ENCODE measurements at regions not wholly inside any gene's neighbourhood (a gene's known extent, or its start where the extent isn't known, plus 50 kb on each side); places are given as distances from the start of the nearest gene placed in this dataset.

DNA sequence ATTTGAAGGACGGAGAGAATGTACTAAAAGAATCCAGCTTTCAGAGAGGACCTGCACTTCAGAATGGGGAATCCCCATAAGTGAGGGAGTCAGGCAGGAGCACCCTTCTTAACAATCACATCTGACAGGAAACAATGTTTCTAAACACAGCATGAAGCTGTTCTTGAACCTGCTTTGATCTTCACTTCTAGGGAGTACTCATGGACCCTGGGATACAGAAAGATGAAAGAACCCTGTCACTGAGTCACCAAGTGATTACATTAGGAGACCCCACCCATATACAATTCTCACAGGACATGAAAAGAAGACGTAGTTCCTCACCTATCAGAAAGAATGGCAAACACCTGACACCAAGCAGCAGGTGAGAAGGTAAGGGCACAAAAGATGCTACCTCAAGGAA is 296.9 kb upstream of the ZC3H12C start:
- Histone ChIP-seq H3K4me1 (ENCODE audit: low read length) (no peaks in the 10 kb centered on the region), H3K79me2 (ENCODE audit: low read length) (no peaks in the 10 kb centered on the region), H3K27me3 (replicated peaks; ENCODE audit: insufficient read depth, low read length) (no peaks in the 10 kb centered on the region), H3K4me2 (ENCODE audit: low read depth, low read length) (no peak overlapping the region), H2AFZ (ENCODE audit: low read length) (no peak overlapping the region), H3K9me3 (replicated peaks; ENCODE audit: insufficient read depth, low read length) (no peaks in the 10 kb centered on the region), H3K36me3 (replicated peaks; ENCODE audit: insufficient read depth, low read length) (no peaks in the 10 kb centered on the region), H4K20me1 (ENCODE audit: insufficient read depth, low read length) (no peaks in the 10 kb centered on the region), H3K9ac (ENCODE audit: low read length) (no peak overlapping the region), H3F3A (ENCODE audit: insufficient read depth, low read length) (no peaks in the 10 kb centered on the region), H3K9me2 (replicated peaks; ENCODE audit: insufficient read depth, low read length) (no peaks in the 10 kb centered on the region), H3K27ac (ENCODE audit: low read length) (no peak overlapping the region), H3K4me3 (ENCODE audit: low read length) (no peak overlapping the region)
- TF ChIP-seq EZH2phosphoT487 (IDR thresholded peaks at IDR 0.05; ENCODE audit: low read length), result no peak
- no peak for TF ChIP-seq EZH2 (optimal IDR thresholded peaks at IDR 0.05; ENCODE audit: low read depth, low read length)
- no peak for TF ChIP-seq CTCF (IDR thresholded peaks at IDR 0.05; ENCODE audit: low read length)
- no peak for DNase-seq

DNA sequence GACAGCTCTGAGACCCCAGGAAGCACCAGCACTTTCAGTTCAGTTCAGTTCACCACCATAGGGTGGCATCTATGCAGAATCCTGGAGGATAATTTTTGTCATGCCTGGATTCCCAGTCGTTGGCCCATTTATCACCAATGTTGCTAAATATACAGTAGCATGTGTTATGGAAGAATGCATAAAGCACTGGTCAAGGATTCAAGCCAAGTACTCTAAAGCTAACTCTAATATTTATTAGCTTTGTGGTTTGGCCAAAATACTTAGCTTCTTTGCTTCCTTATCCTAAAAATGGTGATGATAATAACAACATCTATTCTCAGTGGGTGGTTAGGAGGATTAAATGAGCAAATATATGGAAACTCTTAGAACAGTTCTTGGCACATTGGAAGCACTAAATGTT is 294.7 kb upstream of the ZC3H12C start:
- Histone ChIP-seq H3K9ac (ENCODE audit: low read length) (no peak overlapping the region), H3K4me3 (ENCODE audit: low read length) (no peak overlapping the region), H3K4me1 (ENCODE audit: low read length) (no peaks in the 10 kb centered on the region), H4K20me1 (ENCODE audit: insufficient read depth, low read length) (no peaks in the 10 kb centered on the region), H3K4me2 (ENCODE audit: low read depth, low read length) (no peak overlapping the region), H3K27me3 (replicated peaks; ENCODE audit: insufficient read depth, low read length) (no peaks in the 10 kb centered on the region), H3F3A (ENCODE audit: insufficient read depth, low read length) (no peaks in the 10 kb centered on the region), H3K79me2 (ENCODE audit: low read length) (no peaks in the 10 kb centered on the region), H3K27ac (ENCODE audit: low read length) (no peak overlapping the region), H3K9me3 (replicated peaks; ENCODE audit: insufficient read depth, low read length) (no peaks in the 10 kb centered on the region), H3K36me3 (replicated peaks; ENCODE audit: insufficient read depth, low read length) (no peaks in the 10 kb centered on the region), H3K9me2 (replicated peaks; ENCODE audit: insufficient read depth, low read length) (no peaks in the 10 kb centered on the region), H2AFZ (ENCODE audit: low read length) (no peak overlapping the region)
- TF ChIP-seq EZH2 (optimal IDR thresholded peaks at IDR 0.05; ENCODE audit: low read depth, low read length) (no peak), CTCF (IDR thresholded peaks at IDR 0.05; ENCODE audit: low read length) (no peak), EZH2phosphoT487 (IDR thresholded peaks at IDR 0.05; ENCODE audit: low read length) (no peak)
- DNase-seq, result no peak

DNA sequence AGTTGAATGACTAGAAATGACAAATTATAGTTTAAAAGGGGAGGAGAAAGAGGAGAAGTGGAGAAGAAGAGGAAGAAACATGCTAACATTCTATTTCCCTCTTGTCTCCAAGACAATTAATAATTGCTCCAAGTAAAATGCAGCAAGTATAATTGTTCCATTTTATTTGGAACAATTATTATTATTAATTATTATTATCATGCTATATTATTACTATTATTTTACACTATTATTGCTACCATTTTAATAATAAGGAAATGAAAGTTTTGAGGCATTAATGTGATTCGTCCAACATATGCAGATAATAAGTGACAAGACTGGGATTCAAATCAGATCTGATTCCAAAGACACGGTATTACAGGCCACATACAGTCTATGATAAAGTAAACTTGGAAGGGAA is 293.6 kb upstream of the ZC3H12C start:
- Histone ChIP-seq H3K9ac (ENCODE audit: low read length) (no peak overlapping the region), H2AFZ (ENCODE audit: low read length) (no peak overlapping the region), H3K4me2 (ENCODE audit: low read depth, low read length) (no peak overlapping the region), H4K20me1 (ENCODE audit: insufficient read depth, low read length) (no peaks in the 10 kb centered on the region), H3K4me1 (ENCODE audit: low read length) (no peaks in the 10 kb centered on the region), H3F3A (ENCODE audit: insufficient read depth, low read length) (no peaks in the 10 kb centered on the region), H3K79me2 (ENCODE audit: low read length) (no peaks in the 10 kb centered on the region), H3K27me3 (replicated peaks; ENCODE audit: insufficient read depth, low read length) (no peaks in the 10 kb centered on the region), H3K27ac (ENCODE audit: low read length) (no peak overlapping the region), H3K36me3 (replicated peaks; ENCODE audit: insufficient read depth, low read length) (no peaks in the 10 kb centered on the region), H3K9me3 (replicated peaks; ENCODE audit: insufficient read depth, low read length) (no peaks in the 10 kb centered on the region), H3K4me3 (ENCODE audit: low read length) (no peak overlapping the region), H3K9me2 (replicated peaks; ENCODE audit: insufficient read depth, low read length) (no peaks in the 10 kb centered on the region)
- DNase-seq, result no peak
- TF ChIP-seq EZH2 (optimal IDR thresholded peaks at IDR 0.05; ENCODE audit: low read depth, low read length), result no peak

DNA sequence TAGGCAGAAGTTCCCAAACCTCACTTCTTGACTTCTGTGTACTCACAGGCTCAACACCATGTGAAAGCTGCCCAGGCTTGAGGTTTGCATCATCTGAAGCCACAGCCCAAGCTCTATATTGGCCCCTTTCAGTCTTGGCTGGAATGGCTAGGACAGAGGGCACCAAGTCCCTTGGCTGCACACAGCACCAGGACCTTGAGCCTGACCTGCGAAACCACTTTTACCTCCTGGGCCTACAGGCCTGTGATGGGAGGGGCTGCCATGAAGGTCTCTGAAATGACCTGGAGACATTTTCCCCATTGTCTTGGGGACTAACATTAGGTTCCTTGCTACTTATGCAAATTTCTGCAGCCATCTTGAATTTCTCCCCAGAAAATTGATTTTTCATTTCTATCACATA is 288.3 kb upstream of the ZC3H12C start:
- no peak overlapping the region for H3K4me2 ChIP-seq (ENCODE audit: low read depth, low read length)
- H3K9me2 ChIP-seq (replicated peaks; ENCODE audit: insufficient read depth, low read length), result no peaks in the 10 kb centered on the region
- no peaks in the 10 kb centered on the region for H3F3A ChIP-seq (ENCODE audit: insufficient read depth, low read length)
- H3K36me3 ChIP-seq (replicated peaks; ENCODE audit: insufficient read depth, low read length), result no peaks in the 10 kb centered on the region
- H3K79me2 ChIP-seq (ENCODE audit: low read length), result no peaks in the 10 kb centered on the region
- H3K9ac ChIP-seq (ENCODE audit: low read length), result no peak overlapping the region
- no peaks in the 10 kb centered on the region for H3K9me3 ChIP-seq (replicated peaks; ENCODE audit: insufficient read depth, low read length)
- no peak for DNase-seq
- no peak overlapping the region for H3K27ac ChIP-seq (ENCODE audit: low read length)
- no peaks in the 10 kb centered on the region for H4K20me1 ChIP-seq (ENCODE audit: insufficient read depth, low read length)
- no peak overlapping the region for H3K4me3 ChIP-seq (ENCODE audit: low read length)
- H2AFZ ChIP-seq (ENCODE audit: low read length), result no peak overlapping the region
- no peaks in the 10 kb centered on the region for H3K27me3 ChIP-seq (replicated peaks; ENCODE audit: insufficient read depth, low read length)
- TF ChIP-seq EZH2phosphoT487 (IDR thresholded peaks at IDR 0.05; ENCODE audit: low read length) (no peak), EZH2 (optimal IDR thresholded peaks at IDR 0.05; ENCODE audit: low read depth, low read length) (no peak), CTCF (IDR thresholded peaks at IDR 0.05; ENCODE audit: low read length) (no peak)
- H3K4me1 ChIP-seq (ENCODE audit: low read length), result no peaks in the 10 kb centered on the region
